ENCODE measurements at regions not wholly inside any gene's neighbourhood (a gene's known extent, or its start where the extent isn't known, plus 50 kb on each side); places are given as distances from the start of the nearest gene placed in this dataset.

DNA sequence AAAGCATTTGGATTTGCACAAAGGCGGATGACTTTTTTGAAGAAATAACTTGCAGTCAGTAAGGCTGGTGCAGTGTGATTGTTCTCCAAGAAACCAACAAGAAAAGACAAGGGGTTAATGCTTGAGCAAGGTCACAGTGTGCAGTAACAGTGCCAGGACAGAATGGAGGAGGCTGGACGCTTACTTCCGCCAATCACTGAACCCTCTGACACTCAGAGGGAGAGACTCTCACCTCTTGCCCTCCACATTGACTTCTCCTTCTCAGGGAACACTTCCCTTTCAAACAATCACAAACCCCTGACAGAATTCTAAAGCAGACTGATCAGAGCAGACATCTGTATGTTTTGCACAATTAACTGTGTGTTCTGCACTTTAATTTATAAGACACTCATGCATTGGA, 228.4 kb downstream of the BLID start:
- H3K36me3 ChIP-seq: no peaks in the 10 kb centered on the region
- no peaks in the 10 kb centered on the region for H3K27me3 ChIP-seq
- DNase-seq (no peak), ATAC-seq (peak in 5 of 8 donors; percentile 30 to 68 (median 53))
- H3K27ac ChIP-seq: no peak overlapping the region
- H3K9me3 ChIP-seq: no peaks in the 10 kb centered on the region
- peaks cover 0 to 62% (median 32%) of the 10 kb centered on the region in 9 donors for H3K4me1 ChIP-seq
- WGBS, 2 donors: 61 to 78% methylated on average over 3 of the region's 3 CpGs
- TF ChIP-seq, protein P1, sequence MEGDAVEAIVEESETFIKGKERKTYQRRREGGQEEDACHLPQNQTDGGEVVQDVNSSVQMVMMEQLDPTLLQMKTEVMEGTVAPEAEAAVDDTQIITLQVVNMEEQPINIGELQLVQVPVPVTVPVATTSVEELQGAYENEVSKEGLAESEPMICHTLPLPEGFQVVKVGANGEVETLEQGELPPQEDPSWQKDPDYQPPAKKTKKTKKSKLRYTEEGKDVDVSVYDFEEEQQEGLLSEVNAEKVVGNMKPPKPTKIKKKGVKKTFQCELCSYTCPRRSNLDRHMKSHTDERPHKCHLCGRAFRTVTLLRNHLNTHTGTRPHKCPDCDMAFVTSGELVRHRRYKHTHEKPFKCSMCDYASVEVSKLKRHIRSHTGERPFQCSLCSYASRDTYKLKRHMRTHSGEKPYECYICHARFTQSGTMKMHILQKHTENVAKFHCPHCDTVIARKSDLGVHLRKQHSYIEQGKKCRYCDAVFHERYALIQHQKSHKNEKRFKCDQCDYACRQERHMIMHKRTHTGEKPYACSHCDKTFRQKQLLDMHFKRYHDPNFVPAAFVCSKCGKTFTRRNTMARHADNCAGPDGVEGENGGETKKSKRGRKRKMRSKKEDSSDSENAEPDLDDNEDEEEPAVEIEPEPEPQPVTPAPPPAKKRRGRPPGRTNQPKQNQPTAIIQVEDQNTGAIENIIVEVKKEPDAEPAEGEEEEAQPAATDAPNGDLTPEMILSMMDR (IDR thresholded peaks at IDR 0.05): no peak
- intact Hi-C loops (cut with DNase I): no loop called here
- no peak overlapping the region for H3K4me3 ChIP-seq

DNA sequence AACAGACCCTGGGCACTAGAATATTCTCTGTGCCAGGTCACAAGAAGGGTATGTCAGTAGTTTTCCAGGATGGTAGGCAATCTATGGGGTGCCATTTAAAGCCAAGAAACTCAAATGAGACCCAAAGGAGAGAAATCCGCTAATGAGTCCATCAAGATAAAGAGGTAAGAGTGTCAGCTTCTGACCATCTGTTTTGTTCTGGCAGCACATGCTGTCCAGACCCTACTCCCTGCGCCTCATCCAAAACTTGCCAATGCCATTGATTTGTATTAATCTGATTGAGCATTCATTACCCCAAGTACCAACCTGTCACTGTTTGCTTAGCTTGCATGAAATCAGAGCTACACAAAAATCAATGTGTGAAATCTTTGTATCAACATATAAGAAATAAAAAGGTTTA, 229.0 kb downstream of the BLID start:
- Histone ChIP-seq H3K36me3 (no peaks in the 10 kb centered on the region), H3K27me3 (no peaks in the 10 kb centered on the region), H3K4me1 (peaks cover 0 to 57% (median 32%) of the 10 kb centered on the region in 9 donors), H3K27ac (peak overlapping the region in 3 of 10 donors; percentile 26 to 42 (median 28)), H3K4me3 (no peak overlapping the region), H3K9me3 (no peaks in the 10 kb centered on the region)
- WGBS, 2 donors: 95 to 96% methylated on average over 2 of the region's 2 CpGs
- no peak for ATAC-seq
- intact Hi-C loops (cut with DNase I): no loop called here
- TF ChIP-seq, protein P1 (IDR thresholded peaks at IDR 0.05): no peak
- DNase-seq: no peak

- 30 to 44% methylated on average over 8 of the region's 8 CpGs for WGBS, 2 donors
- H3K27ac ChIP-seq: peak overlapping the region in 5 of 10 donors; percentile 5 to 42 (median 17)
Measured at GRCh38 chr11:121886005-121886734, 229.8 kb downstream of the BLID start.

DNA sequence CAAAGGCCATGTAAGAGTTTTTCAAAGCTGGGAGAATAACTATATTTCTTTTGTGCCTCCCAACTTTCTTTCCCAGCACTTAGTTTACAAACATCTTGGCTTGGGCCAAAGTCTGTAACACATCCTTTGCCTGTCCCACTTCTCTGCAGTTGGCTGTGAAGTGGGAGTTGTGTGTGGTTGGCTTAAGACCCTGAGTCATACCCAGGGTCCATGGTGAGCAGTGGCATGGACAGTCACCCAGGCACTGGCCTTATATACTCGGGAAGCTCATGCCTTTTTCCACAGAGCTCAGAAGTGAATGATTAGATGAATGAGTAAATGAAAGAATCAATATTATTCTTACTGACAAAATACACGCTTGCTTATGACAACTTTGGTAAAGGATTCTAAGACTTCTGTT, 231.4 kb downstream of the BLID start:
- ATAC-seq (no peak), DNase-seq (no peak)
- 95 to 100% methylated on average over 2 of the region's 2 CpGs for WGBS, 2 donors
- peaks cover 0 to 33% (median 14%) of the 10 kb centered on the region in 9 donors for H3K4me1 ChIP-seq
- H3K27ac ChIP-seq: no peak overlapping the region
- no peaks in the 10 kb centered on the region for H3K27me3 ChIP-seq
- no peaks in the 10 kb centered on the region for H3K9me3 ChIP-seq
- intact Hi-C loops (cut with DNase I): loop anchor here in 1 of 10 donors (5.0 kb wide), 1 partner anchor 217 kb away; no protein-coding TSS in a partner anchor
- no peaks in the 10 kb centered on the region for H3K36me3 ChIP-seq
- TF ChIP-seq, protein P1 (IDR thresholded peaks at IDR 0.05): no peak
- no peak overlapping the region for H3K4me3 ChIP-seq

More at GRCh38 chr11:121886005-121886734, 229.8 kb downstream of the BLID start:
- DNase-seq (peak in 1 of 2 donors; percentile 43), ATAC-seq (peak in 6 of 8 donors; percentile 21 to 49 (median 43))
- H3K9me3 ChIP-seq: no peaks in the 10 kb centered on the region
- peaks cover 0 to 48% (median 24%) of the 10 kb centered on the region in 9 donors for H3K4me1 ChIP-seq
- intact Hi-C loops (cut with DNase I): no loop called here
- H3K27me3 ChIP-seq: no peaks in the 10 kb centered on the region
- TF ChIP-seq, protein P1 (IDR thresholded peaks at IDR 0.05): no peak
- no peaks in the 10 kb centered on the region for H3K36me3 ChIP-seq
- no peak overlapping the region for H3K4me3 ChIP-seq

Data from heart right ventricle (tissue), 16 donors.